Fibroblast of gingiva (primary cell): ENCODE measurements at regions not wholly inside any gene's neighbourhood (a gene's known extent, or its start where the extent isn't known, plus 50 kb on each side); places are given as distances from the start of the nearest gene placed in this dataset.
A peak's percentile ranks its signal among the peaks of the same experiment; 100 is the strongest.

Source experiments
- DNase-seq: peaks from one replicate; pipeline ENCODE4 v3.0.0-alpha.2; 2011; ENCODE audit warnings: low read depth

GRCh38 chr6:77403424-77403823 lies 59.9 kb downstream of the HTR1B start:
- DNase-seq, result peak; percentile 6

- DNase-seq, result no peak
These were observed 62.1 kb downstream of the HTR1B start for GRCh38 chr6:77401231-77401630.

DNA sequence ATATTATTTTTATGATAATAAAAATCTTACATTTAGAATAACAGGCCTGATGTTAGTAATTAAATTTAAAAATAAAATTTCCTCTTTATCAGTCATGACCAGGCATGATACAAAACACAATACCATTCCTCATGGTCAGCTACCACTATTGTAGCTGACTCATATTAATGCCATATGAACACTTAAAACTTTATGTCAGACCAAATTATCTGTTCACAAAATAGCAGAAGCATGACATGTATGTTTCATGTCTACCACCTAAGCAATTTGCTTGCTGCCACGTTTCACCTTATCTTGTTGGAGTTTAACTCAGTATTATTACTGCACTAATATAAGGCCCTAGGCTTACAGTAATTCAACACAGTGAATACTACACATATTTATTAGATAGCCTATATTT lies 65.7 kb downstream of the HTR1B start:
- no peak for DNase-seq

DNA sequence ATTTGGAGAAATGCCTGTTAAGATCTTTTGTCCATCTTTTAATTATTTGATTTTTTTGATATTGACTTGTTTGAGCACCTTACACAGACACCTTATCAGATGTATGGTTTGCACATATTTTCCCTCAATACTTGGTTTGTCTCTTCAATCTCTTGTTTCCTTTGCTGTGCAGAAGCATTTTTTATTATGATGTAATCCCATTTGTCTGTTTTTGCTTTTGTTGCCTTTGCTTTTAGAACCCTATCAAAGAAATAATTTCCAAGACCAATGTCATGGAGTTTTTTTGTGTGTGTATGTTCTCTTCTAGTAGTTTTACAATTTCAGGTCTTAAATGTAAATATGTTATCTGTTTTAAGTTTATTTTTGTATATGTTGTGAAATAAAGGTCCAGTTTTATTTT lies 73.9 kb downstream of the HTR1B start:
- no peak for DNase-seq

DNA sequence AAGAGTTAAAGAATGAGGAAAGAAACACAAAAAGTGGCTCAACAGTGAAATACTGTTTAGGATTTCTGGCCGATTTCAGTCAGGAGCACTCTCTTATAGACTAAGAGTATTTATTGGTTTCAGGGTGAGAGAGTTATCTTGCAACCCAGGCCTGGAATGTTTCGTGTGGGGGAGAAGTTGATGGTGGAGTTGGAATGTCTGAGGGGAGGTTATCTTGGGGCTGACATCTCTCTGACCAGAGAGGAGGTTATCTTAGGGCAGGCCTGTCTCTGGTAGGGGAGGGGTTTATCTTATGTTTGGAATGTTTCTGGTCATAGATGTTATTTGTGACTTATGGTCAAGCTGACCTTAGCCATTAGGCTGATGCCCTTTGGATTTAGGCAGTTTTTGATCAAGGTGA lies 80.3 kb downstream of the HTR1B start:
- no peak for DNase-seq

DNA sequence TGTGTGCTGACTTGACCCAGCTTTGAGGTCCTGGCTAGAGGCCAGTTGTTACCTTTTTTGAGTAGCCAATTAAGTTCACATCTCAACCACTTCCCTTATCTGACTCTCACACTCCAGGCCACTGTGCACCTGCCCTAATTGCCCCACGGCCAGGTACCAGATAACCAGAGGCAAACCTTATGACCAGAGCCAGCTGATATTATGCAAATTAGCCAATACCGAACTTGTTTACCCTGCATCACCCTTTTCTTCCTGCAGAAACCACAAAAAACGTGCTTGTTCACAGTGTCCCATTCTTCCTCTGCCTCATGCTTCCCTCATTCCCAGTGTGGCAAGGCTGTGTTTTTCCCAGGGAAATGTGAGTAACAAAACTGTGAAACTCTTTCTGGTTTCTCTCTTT lies 89.3 kb downstream of the HTR1B start:
- DNase-seq, result no peak

GRCh38 chr6:77371748-77372147 lies 91.5 kb downstream of the HTR1B start:
- DNase-seq, result no peak

DNA sequence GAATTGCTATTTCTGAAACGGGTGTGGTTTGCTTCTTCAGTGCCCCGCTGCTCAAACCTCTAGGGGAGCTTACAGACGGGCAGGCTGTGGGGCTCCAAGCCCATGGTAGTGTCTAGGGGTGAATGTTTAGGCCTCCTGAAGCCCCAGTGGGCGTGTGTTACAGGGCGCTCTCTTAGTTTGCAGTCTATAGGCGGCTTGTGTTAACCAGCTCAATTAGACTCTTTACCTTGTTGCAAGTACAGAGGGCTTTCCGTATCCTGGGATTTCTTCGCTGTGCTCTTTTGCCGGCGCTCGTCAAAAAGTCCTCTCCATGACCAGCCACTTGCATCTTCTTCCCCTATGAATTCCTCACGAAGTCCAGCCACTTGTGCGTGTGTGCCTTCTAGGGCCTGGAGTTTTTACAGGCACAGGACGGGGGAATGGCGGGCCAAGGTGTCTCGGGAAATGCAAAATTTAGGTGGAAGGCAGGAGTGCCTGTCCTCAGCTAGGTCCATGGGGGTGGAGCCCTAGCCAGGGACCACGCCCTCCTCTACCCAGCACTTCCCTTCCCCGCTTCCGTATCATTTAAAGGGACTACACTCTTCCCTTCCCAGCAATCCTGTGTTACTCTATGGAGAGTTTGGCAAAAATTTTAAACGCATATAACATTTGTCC lies 94.5 kb downstream of the HTR1B start:
- no peak for DNase-seq

- no peak for DNase-seq
These were observed 96.5 kb downstream of the HTR1B start for GRCh38 chr6:77366798-77367197.

DNA sequence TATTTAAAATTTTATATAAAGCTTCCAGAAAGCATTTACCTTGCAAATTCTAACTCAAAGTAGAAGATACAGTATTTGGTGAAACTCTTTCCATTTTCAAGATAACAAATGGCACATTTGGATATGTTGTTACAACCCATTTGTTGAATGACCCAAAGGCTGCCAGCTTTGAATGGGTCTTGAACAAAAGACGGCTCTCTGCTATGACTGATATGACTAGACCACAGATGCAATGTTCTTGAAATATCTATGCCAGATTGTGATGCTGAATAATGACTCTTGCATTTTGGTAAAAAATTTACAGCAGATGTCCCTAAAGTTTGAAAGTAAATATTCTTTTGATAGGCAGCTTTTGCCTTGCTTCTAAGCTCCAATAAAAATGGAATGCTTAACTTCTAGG lies 99.6 kb downstream of the HTR1B start:
- DNase-seq, result no peak

GRCh38 chr6:77362055-77362454 lies 101.2 kb downstream of the HTR1B start:
- DNase-seq, result no peak

GRCh38 chr6:77361018-77361417 lies 102.3 kb downstream of the HTR1B start:
- DNase-seq, result no peak

DNA sequence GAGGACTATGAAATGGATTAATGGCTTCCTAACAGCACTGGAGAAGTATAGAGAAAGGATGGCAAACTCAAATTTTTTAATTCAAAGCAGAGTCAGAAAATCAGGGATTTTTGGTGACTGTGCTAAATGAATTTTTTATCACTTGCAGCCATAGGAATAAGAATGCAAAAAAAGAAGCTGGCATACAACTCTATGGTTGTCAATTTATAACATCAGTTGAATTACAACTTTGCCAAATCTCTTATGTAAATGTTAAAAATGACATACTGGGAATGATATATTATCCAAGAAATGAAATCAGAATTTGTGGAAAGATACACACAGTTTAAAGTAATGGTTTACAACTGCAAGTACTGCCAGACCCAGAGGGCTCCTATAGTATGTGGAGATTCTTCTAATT lies 106.5 kb downstream of the HTR1B start:
- DNase-seq, result no peak

- no peak for DNase-seq
These were observed 108.7 kb downstream of the HTR1B start for GRCh38 chr6:77354581-77354980.

DNA sequence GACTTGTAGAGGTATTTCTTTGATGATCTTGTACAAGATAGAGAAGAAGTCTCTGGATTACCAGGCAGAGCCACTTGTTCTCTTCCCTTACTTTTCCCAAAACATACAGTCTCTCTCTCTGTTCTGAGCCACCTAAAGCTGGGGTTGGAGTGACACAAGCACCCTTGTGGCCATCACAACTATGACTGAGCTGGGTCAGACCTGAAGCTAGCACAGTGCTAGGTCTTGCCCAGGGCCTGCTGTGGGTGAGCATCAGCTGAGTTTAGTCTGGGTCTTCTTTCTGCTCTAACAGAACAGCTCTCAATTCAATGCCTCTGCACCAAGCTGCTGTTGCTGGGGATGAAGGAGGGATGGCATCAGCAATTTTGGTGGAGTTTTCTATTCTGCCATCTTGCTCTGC lies 110.2 kb downstream of the HTR1B start:
- no peak for DNase-seq

DNA sequence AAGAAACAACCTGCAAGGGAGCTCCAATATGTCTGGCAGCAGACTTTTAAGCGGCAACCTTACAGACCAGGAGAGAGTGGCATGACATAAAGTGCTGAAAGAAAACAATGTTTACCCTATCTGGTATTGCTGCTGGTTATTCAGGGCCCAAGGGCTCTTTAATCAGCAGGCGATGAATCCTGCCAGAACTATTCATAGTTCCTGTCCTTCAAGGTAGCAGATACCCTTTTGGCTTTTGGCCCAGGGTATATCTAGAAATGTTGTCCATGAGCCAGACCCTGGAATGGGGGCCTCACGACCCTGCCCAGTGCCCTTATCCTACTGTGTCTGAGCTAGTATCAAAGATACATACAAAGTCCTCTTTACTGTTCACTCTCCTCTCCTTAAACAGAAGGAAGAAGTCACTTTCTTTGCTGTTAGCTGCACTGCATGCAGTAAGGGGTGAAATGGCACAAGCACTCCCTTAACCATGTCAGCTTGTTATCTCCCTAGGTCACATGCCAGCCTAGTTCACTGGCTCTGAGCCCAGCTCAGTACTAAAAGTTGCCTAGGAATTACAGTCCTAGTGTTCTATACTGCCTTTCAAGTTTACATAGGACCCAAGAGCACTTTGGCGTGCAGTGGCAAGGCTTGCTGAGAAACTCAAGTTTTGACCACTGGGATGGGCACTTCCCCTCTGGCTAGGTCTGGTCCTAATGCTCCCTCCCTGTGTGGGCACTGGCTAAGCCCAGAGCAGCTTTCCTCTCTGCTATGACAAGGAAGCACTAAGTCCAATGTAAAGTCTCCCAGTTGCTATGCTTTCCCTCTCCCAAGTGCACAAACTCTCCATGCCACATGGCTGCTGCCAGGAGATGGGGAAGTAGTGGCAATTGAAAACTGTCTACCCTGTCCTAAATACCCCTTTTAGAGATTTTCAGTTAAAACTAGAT lies 122.0 kb downstream of the HTR1B start:
- no peak for DNase-seq

GRCh38 chr6:77340331-77340730 lies 123.0 kb downstream of the HTR1B start:
- DNase-seq, result no peak

DNA sequence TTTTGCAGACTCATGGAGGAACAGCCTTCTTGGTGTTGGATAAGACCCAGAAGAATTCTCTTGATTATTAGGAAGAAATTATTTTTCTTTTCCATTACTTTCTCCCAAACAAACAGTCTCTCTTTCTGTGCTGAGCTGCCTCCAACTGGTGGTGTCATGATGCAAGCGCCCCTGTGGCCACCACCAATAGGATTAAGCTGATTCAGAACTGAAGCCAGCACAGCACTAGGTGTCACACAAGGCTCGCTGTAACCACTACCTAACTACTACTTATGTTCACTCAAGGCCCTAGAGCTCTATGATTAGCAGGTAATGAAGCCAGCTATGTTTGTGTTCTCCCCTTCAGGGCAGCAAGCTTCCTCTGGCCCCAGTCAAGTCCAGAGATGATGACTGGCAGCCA lies 123.4 kb downstream of the HTR1B start:
- no peak for DNase-seq

- DNase-seq, result no peak
These were observed 125.9 kb downstream of the HTR1B start for GRCh38 chr6:77337392-77337791.

DNA sequence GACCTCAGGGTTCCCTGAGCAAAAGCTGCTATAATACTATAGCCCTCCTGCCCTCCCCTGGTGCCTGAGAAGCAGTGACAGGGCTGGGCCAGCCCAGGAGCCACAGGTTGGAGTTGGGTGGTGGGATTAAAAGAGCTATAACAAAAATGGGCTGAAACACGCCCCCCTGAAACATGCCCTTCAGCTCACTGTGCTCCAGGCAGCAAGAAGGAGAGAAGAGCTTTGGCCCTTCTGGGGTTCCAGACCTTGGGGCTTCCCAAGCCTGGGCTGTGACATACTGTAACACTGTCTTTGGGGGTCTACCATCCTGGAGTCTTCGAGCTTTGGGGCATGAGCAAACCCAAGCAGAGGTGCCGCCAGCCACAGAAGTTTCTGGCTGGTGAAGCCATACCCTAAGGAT lies 129.2 kb downstream of the HTR1B start:
- no peak for DNase-seq

- no peak for DNase-seq
These were observed 130.2 kb downstream of the HTR1B start for GRCh38 chr6:77332915-77333623.

DNA sequence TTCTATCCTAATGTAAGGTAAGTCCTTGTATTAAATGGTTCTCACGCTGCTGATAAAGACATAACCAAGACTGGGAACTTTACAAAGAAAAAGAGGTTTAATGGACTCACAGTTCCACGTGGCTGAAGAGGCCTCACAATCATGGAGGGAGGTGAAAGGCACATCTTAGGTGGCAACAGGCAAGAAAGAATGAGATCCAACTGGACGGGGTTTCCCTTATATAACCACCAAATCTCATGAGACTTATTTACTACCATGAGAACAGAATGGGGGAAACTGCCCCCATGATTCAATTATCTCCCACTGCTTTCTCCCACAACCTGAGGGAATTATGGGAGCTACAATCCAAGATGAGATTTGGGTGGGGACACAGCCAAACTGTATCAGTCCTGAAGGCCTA lies 136.6 kb downstream of the HTR1B start:
- no peak for DNase-seq

- no peak for DNase-seq
These were observed 137.3 kb downstream of the HTR1B start for GRCh38 chr6:77326029-77326428.
